Caco-2 (cell line): ENCODE measurements at regions not wholly inside any gene's neighbourhood (a gene's known extent, or its start where the extent isn't known, plus 50 kb on each side); places are given as distances from the start of the nearest gene placed in this dataset.

Experiments used
- BruUV-seq: library from RNA; stranded (reverse); fragments of 400-500 nt; replicated peaks from 2 replicates; lab custom pipeline; 2021; lab: Mats Ljungman, UMichigan
- CTCF ChIA-PET: fragments of 300-600 bp; sonication (Branson Sonifier 250); formaldehyde crosslinking; loops from one replicate; lab custom pipeline; 2022; ENCODE audit warnings: antibody characterized with exemption; lab: Charles Lee
- POLR2A ChIA-PET: fragments of 300-600 bp; sonication (Branson Sonifier 250); formaldehyde crosslinking; loops from one replicate; lab custom pipeline; 2022; ENCODE audit warnings: antibody characterized with exemption; lab: Charles Lee
- DNase-seq, 2 experiments: peaks; one replicate each; pipeline versions ENCODE4 v3.0.0 to v3.0.0-alpha.2; 2020 to 2022
- H3K27me3 ChIP-seq: replicated peaks from 2 replicates; pipeline ENCODE4 v1.6.0; 2011; ENCODE audit warnings: low read length; ENCODE audit not compliant: control insufficient read depth, insufficient read depth
- H3K36me3 ChIP-seq: 2 replicates; pipeline ENCODE4 v1.5.1; 2011; ENCODE audit warnings: low read length; ENCODE audit not compliant: control insufficient read depth, insufficient read depth
- H3K4me1 ChIP-seq: fragments of 250-450 bp; sonication (Bioruptor Pico); 2 replicates; pipeline ENCODE4 v1.5.1; 2020; ENCODE audit warnings: mild to moderate bottlenecking
- H3K4me3 ChIP-seq: 2 replicates; pipeline ENCODE4 v1.5.1; 2011; ENCODE audit warnings: low read depth, mild to moderate bottlenecking, control low read depth, low read length
- H3K9me3 ChIP-seq: fragments of 250-450 bp; sonication (Bioruptor Pico); 2 replicates; pipeline ENCODE4 v1.5.1; 2020; ENCODE audit warnings: mild to moderate bottlenecking, moderate library complexity
- H3K27ac Mint-ChIP-seq: one replicate; pipeline ENCODE4 v1.8.0; 2022; ENCODE audit warnings: mixed read lengths; ENCODE audit not compliant: unreplicated experiment
- H3K27me3 Mint-ChIP-seq: one replicate; pipeline ENCODE4 v1.8.0; 2022; ENCODE audit warnings: mixed read lengths; ENCODE audit not compliant: insufficient read depth, unreplicated experiment
- H3K36me3 Mint-ChIP-seq: one replicate; pipeline ENCODE4 v1.8.0; 2022; ENCODE audit warnings: mild to moderate bottlenecking, mixed read lengths; ENCODE audit not compliant: insufficient read depth, unreplicated experiment
- H3K4me1 Mint-ChIP-seq: one replicate; pipeline ENCODE4 v1.8.0; 2022; ENCODE audit warnings: low read depth, mixed read lengths; ENCODE audit not compliant: unreplicated experiment
- H3K4me3 Mint-ChIP-seq: one replicate; pipeline ENCODE4 v1.8.0; 2022; ENCODE audit warnings: mild to moderate bottlenecking, moderate library complexity, mixed read lengths; ENCODE audit not compliant: unreplicated experiment
- H3K9me3 Mint-ChIP-seq: one replicate; pipeline ENCODE4 v1.8.0; 2022; ENCODE audit warnings: mixed read lengths; ENCODE audit not compliant: unreplicated experiment
- CTCF ChIP-seq, 2 experiments: fragments of 200-600 bp in 1 of 2; IDR thresholded peaks; 1 replicate in 1 of 2; 2 replicates in 1 of 2; pipeline versions ENCODE4 v1.5.1 to v1.8.0; 2011 to 2022; ENCODE audit warnings: antibody characterized with exemption in 1 of 2, control low read depth in 1 of 2, inconsistent platforms in 1 of 2, low read depth in 1 of 2, low read length in 1 of 2, mild to moderate bottlenecking in 1 of 2, moderate library complexity in 1 of 2; ENCODE audit not compliant: insufficient read depth in 1 of 2, severe bottlenecking in 1 of 2, unreplicated experiment in 1 of 2
- intact Hi-C: fragments of 100-400 bp; cut with micrococcal nuclease; formaldehyde crosslinking; loops from one replicate; pipeline ENCODE4 v1.10.0; 2022; ENCODE audit not compliant: unreplicated experiment

GRCh38 chr9:99436616-99437015, 214.5 kb downstream of the SEC61B start:
- peaks cover 6% of the 10 kb centered on the region for H3K27me3 Mint-ChIP-seq
- H3K36me3 ChIP-seq, result no peaks in the 10 kb centered on the region
- intact Hi-C loops, result loop anchor here (10.0 kb wide), 1 partner anchor 172 kb away; no protein-coding TSS in a partner anchor
- no peak for TF ChIP-seq CTCF (IDR thresholded peaks at IDR 0.05; ENCODE audit: insufficient read depth in 1 of 2, low read depth in 1 of 2, low read length in 1 of 2, severe bottlenecking in 1 of 2, unreplicated experiment in 1 of 2)
- no peaks in the 10 kb centered on the region for H3K36me3 Mint-ChIP-seq
- CTCF ChIA-PET, result no interaction called here
- H3K4me3 ChIP-seq, result no peak overlapping the region
- peaks cover 16% of the 10 kb centered on the region; the same call in 1 of the 2 replicates for H3K4me1 ChIP-seq
- no peaks in the 10 kb centered on the region for H3K27me3 ChIP-seq
- no TSS peak for BruUV-seq
- H3K9me3 ChIP-seq, result no peaks in the 10 kb centered on the region
- no peak for DNase-seq
- POLR2A ChIA-PET, result interaction anchor here (0.7 kb wide), 1 partner anchor 1378 kb away, joined by 3 read pairs; no protein-coding TSS in a partner anchor
- H3K27ac Mint-ChIP-seq, result no peak overlapping the region
- no peaks in the 10 kb centered on the region for H3K9me3 Mint-ChIP-seq
- H3K4me1 Mint-ChIP-seq, result no peaks in the 10 kb centered on the region
- no peak overlapping the region for H3K4me3 Mint-ChIP-seq

GRCh38 chr9:99437145-99437544, 215.1 kb downstream of the SEC61B start:
- H3K4me3 Mint-ChIP-seq, result no peak overlapping the region
- Histone ChIP-seq H3K27me3 (no peaks in the 10 kb centered on the region), H3K9me3 (no peaks in the 10 kb centered on the region), H3K4me3 (no peak overlapping the region), H3K36me3 (no peaks in the 10 kb centered on the region), H3K4me1 (peaks cover 16% of the 10 kb centered on the region; the same call in 1 of the 2 replicates)
- TF ChIP-seq CTCF (IDR thresholded peaks at IDR 0.05; ENCODE audit: insufficient read depth in 1 of 2, low read depth in 1 of 2, low read length in 1 of 2, severe bottlenecking in 1 of 2, unreplicated experiment in 1 of 2), result no peak
- H3K27ac Mint-ChIP-seq, result no peak overlapping the region
- ChIA-PET CTCF (no interaction called here), POLR2A (interaction anchor here (0.7 kb wide), 1 partner anchor 1378 kb away, joined by 3 read pairs; no protein-coding TSS in a partner anchor)
- H3K36me3 Mint-ChIP-seq, result no peaks in the 10 kb centered on the region
- intact Hi-C loops, result loop anchor here (10.0 kb wide), 1 partner anchor 172 kb away; no protein-coding TSS in a partner anchor
- BruUV-seq, result no TSS peak
- DNase-seq, result no peak
- H3K27me3 Mint-ChIP-seq, result peaks cover 6% of the 10 kb centered on the region
- no peaks in the 10 kb centered on the region for H3K4me1 Mint-ChIP-seq
- H3K9me3 Mint-ChIP-seq, result no peaks in the 10 kb centered on the region

GRCh38 chr9:99438596-99438995, 216.5 kb downstream of the SEC61B start:
- no peak overlapping the region for H3K4me3 Mint-ChIP-seq
- Histone ChIP-seq H3K9me3 (no peaks in the 10 kb centered on the region), H3K36me3 (no peaks in the 10 kb centered on the region), H3K4me3 (no peak overlapping the region), H3K4me1 (peaks cover 11% of the 10 kb centered on the region; the same call in 1 of the 2 replicates), H3K27me3 (no peaks in the 10 kb centered on the region)
- ChIA-PET CTCF (no interaction called here), POLR2A (no interaction called here)
- intact Hi-C loops, result loop anchor here (10.0 kb wide), 1 partner anchor 174 kb away; no protein-coding TSS in a partner anchor
- DNase-seq, result no peak
- no TSS peak for BruUV-seq
- H3K9me3 Mint-ChIP-seq, result no peaks in the 10 kb centered on the region
- TF ChIP-seq CTCF (IDR thresholded peaks at IDR 0.05; ENCODE audit: insufficient read depth in 1 of 2, low read depth in 1 of 2, low read length in 1 of 2, severe bottlenecking in 1 of 2, unreplicated experiment in 1 of 2), result no peak
- no peaks in the 10 kb centered on the region for H3K36me3 Mint-ChIP-seq
- no peak overlapping the region for H3K27ac Mint-ChIP-seq
- peaks cover 7% of the 10 kb centered on the region for H3K27me3 Mint-ChIP-seq
- H3K4me1 Mint-ChIP-seq, result no peaks in the 10 kb centered on the region
